ENCODE measurements at regions not wholly inside any gene's neighbourhood (a gene's known extent, or its start where the extent isn't known, plus 50 kb on each side); places are given as distances from the start of the nearest gene placed in this dataset.

- no peak for TF ChIP-seq CTCF (IDR thresholded peaks at IDR 0.05)
- TF ChIP-seq POLR2A (IDR thresholded peaks at IDR 0.05): no peak
Observed at GRCh38 chr5:8329773-8330172, 460.8 kb downstream of the MTRR start.
